GM12864 (cell line): ENCODE measurements at regions not wholly inside any gene's neighbourhood (a gene's known extent, or its start where the extent isn't known, plus 50 kb on each side); places are given as distances from the start of the nearest gene placed in this dataset.

Experiments
- DNase-seq: peaks from one replicate; pipeline ENCODE4 v3.0.0-alpha.2; 2011; ENCODE audit warnings: low read depth
- H3K4me3 ChIP-seq: 2 replicates; pipeline ENCODE4 v1.5.1; 2011; ENCODE audit warnings: mild to moderate bottlenecking, low read depth, low read length, control low read depth
- TF ChIP-seq, protein P1 (sequence below): IDR thresholded peaks from 2 replicates; pipeline ENCODE4 v1.5.1; 2011; ENCODE audit warnings: low read depth, mild to moderate bottlenecking, moderate library complexity, low read length, control low read depth, inconsistent platforms; ENCODE audit errors: missing control alignments

DNA sequence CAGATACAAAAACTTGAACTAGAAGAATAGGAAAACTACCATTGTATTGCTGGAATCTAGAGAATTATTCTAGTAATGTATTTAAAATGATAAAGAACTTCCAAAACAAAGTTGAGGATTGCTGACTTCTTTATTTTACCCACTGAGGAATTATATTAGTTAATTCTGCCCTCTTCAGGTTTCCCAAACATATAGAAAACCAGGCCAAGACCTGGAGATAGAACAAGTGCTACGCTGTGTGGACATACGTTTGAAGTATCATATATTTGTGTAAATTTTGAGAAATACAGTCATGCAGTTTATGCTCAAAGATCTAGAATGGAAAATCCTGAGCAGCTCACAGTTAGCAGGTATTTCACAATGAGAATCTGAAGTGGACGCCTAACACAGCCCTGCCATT, 162.3 kb upstream of the CYLC2 start:
- TF ChIP-seq, protein P1, sequence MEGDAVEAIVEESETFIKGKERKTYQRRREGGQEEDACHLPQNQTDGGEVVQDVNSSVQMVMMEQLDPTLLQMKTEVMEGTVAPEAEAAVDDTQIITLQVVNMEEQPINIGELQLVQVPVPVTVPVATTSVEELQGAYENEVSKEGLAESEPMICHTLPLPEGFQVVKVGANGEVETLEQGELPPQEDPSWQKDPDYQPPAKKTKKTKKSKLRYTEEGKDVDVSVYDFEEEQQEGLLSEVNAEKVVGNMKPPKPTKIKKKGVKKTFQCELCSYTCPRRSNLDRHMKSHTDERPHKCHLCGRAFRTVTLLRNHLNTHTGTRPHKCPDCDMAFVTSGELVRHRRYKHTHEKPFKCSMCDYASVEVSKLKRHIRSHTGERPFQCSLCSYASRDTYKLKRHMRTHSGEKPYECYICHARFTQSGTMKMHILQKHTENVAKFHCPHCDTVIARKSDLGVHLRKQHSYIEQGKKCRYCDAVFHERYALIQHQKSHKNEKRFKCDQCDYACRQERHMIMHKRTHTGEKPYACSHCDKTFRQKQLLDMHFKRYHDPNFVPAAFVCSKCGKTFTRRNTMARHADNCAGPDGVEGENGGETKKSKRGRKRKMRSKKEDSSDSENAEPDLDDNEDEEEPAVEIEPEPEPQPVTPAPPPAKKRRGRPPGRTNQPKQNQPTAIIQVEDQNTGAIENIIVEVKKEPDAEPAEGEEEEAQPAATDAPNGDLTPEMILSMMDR, result no peak
- DNase-seq, result no peak
- no peak overlapping the region for H3K4me3 ChIP-seq

DNA sequence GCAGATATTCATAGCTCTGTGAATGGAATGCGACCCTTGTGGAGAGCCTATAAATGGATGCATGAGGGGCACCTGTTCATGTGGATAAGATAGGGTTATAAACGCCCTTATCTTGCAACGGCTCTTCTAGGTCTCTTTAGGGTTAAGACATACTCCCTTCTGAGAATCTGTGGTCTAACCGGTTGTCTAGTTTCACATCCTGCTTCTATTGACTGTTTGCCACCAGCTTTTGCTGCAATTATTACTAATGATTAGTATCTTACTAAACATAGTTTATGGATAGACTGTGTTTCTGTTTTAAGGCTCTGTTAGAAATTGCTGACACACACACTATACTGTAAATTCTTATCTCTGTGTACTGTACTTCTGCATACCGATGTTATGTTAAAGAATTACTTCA, 198.9 kb upstream of the CYLC2 start:
- no peak overlapping the region for H3K4me3 ChIP-seq
- no peak for DNase-seq
- TF ChIP-seq, protein P1, result no peak

DNA sequence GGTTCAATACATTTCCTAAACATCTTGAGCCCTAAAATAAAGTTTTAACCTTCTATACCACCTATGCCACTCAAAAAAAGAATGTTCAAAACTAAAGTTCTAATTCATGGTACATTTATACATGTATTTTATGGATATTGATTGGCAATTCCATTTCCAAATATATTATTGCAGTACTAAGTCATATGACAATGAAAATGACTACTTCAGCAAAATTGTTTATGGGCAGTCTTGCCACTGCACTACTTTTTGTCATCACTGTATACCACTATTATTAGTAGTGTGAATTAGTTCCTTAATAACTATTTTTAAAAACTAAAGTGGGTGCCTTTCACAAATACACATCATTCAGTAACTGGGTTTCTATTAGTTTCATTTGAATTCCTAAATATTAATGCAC, 199.6 kb upstream of the CYLC2 start:
- DNase-seq, result no peak
- no peak overlapping the region for H3K4me3 ChIP-seq
- TF ChIP-seq, protein P1, result no peak

DNA sequence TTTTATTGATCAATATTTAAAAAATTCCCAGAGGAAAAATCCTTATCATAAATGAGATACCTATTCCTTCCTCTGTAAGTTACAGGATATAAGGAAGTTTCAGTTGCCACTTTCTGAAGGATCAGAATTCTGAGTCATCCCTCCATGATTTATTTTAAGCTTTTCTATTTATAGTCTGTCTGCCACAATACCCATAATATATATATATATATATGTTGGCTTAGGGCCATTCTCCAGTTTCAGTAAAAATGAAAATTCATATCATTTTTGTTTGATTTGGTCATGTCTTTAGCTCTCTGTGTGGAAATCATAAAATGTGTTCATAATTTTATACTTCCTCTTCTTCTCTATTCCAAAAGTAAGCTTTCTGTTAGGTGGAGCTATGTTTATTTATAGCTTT, 215.8 kb upstream of the CYLC2 start:
- TF ChIP-seq, protein P1, result no peak
- DNase-seq, result no peak
- no peak overlapping the region for H3K4me3 ChIP-seq

DNA sequence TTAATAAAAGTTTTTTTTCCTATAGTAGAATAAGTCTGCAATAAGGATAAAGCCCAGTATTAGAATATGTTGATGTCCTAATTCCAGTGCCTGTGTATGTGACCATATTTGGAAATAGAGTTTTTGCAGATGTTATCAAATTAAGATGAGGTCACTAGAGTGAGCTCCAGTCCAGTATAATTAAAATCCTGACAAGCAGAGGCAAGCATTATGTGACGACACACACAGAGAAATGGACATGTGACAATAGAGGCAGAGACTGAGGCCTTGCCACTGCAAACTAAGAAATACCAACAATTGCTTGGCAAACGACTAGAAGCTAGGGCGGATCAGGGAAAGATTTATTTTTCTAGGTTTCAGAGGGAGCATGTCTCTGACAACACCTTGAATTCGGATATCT, 216.4 kb upstream of the CYLC2 start:
- DNase-seq, result no peak
- H3K4me3 ChIP-seq, result no peak overlapping the region
- TF ChIP-seq, protein P1, result no peak

DNA sequence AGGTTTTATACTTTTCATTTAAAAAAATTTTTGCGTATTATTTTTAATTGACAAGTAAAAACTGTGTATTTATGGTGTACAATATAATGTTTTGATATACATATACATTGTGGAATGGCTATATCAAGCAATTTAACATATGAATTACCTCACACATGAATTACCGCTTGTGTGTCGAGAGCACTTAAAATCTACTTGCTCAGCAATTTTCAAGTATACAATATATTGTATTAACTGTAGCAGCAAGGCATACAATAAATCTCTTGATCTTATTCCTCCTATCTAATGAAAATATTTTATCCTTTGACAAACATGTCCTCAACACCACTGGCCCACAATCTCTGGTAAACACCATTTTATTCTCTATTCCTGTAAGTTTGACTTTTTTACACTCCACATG, 224.4 kb upstream of the CYLC2 start:
- no peak for DNase-seq
- H3K4me3 ChIP-seq, result no peak overlapping the region
- TF ChIP-seq, protein P1, result no peak

DNA sequence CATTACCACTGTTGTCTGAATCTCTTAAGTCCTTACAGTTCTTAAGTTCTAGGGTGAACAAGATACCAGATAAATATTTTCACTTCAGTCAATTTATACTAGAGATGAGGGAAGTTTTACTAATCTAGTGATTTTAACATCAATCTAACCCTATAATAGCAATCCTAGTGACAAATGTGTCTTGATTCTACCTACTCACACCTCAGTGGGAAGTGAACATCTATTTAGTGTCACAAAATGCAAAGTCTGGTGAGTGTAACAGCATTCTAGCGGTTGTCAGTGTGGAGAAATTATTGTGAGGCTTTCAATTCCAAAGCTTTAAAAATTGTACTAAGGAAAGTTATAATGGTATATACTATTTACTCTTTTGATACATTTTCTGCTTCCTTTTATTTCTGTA, 225.8 kb upstream of the CYLC2 start:
- no peak for DNase-seq
- TF ChIP-seq, protein P1, result no peak
- no peak overlapping the region for H3K4me3 ChIP-seq
